WTC11 (cell line): ENCODE measurements at regions not wholly inside any gene's neighbourhood (a gene's known extent, or its start where the extent isn't known, plus 50 kb on each side); places are given as distances from the start of the nearest gene placed in this dataset.

ENCODE experiments used
- ATAC-seq: fragments of 200-7000 bp; cut with Tn5 transposase; 2 replicates; pipeline ENCODE4 v1.10.0; 2021; ENCODE audit warnings: mild to moderate bottlenecking, moderate library complexity
- CTCF ChIA-PET: fragments of 300-600 bp; sonication (Branson Sonifier 250); formaldehyde crosslinking; loops from one replicate; lab custom pipeline; 2021; ENCODE audit warnings: antibody characterized with exemption; lab: Charles Lee
- POLR2A ChIA-PET: fragments of 350-600 bp; sonication (Branson Sonifier 250); formaldehyde crosslinking; loops from one replicate; lab custom pipeline; 2021; ENCODE audit warnings: antibody characterized with exemption; lab: Charles Lee
- DNase-seq: peaks from one replicate; pipeline ENCODE4 v3.0.0; 2021; ENCODE audit warnings: low spot score
- H3K27ac Mint-ChIP-seq: 2 replicates; pipeline ENCODE4 v1.8.0; 2021; ENCODE audit warnings: mixed read lengths
- H3K27me3 Mint-ChIP-seq: 2 replicates; pipeline ENCODE4 v1.8.0; 2021; ENCODE audit warnings: low read depth, mild to moderate bottlenecking, moderate library complexity, mixed read lengths
- H3K36me3 Mint-ChIP-seq: 2 replicates; pipeline ENCODE4 v1.8.0; 2021; ENCODE audit warnings: mixed read lengths
- H3K4me1 Mint-ChIP-seq: 2 replicates; pipeline ENCODE4 v1.8.0; 2022; ENCODE audit warnings: mixed read lengths
- H3K4me3 Mint-ChIP-seq: 2 replicates; pipeline ENCODE4 v1.8.0; 2021; ENCODE audit warnings: mild to moderate bottlenecking, moderate library complexity, mixed read lengths
- H3K9me3 Mint-ChIP-seq: 2 replicates; pipeline ENCODE4 v1.8.0; 2021; ENCODE audit warnings: mixed read lengths
- CREM ChIP-seq: sonication (generic); formaldehyde crosslinking; IDR thresholded peaks from 2 replicates; pipeline ENCODE4 v1.8.1; 2022; ENCODE audit warnings: mild to moderate bottlenecking, missing genetic modification reagents, moderate library complexity
- ETV6 ChIP-seq: sonication (generic); formaldehyde crosslinking; IDR thresholded peaks from 2 replicates; pipeline ENCODE4 v1.8.1; 2022; ENCODE audit warnings: mild to moderate bottlenecking, missing genetic modification reagents
- FOXJ3 ChIP-seq: sonication (generic); formaldehyde crosslinking; IDR thresholded peaks from 2 replicates; pipeline ENCODE4 v1.9.0; 2021; ENCODE audit warnings: missing genetic modification reagents, mild to moderate bottlenecking, borderline replicate concordance
- FOXK1 ChIP-seq: sonication (generic); formaldehyde crosslinking; IDR thresholded peaks from 2 replicates; pipeline ENCODE4 v1.8.0; 2022; ENCODE audit warnings: mild to moderate bottlenecking, moderate library complexity, missing genetic modification reagents
- JUN ChIP-seq: sonication (generic); formaldehyde crosslinking; IDR thresholded peaks from 2 replicates; pipeline ENCODE4 v1.8.0; 2023; ENCODE audit warnings: mild to moderate bottlenecking, missing genetic modification reagents
- MAX ChIP-seq: sonication (generic); formaldehyde crosslinking; IDR thresholded peaks from 2 replicates; pipeline ENCODE4 v1.8.0; 2022; ENCODE audit warnings: mild to moderate bottlenecking, missing genetic modification reagents
- MLX ChIP-seq: sonication (generic); formaldehyde crosslinking; IDR thresholded peaks from 2 replicates; pipeline ENCODE4 v1.8.1; 2023; ENCODE audit warnings: mild to moderate bottlenecking, missing genetic modification reagents, moderate library complexity
- MXD4 ChIP-seq: fragments of 250-450 bp; sonication (Bioruptor Pico); IDR thresholded peaks from 2 replicates; pipeline ENCODE4 v1.8.0; 2021; ENCODE audit warnings: mild to moderate bottlenecking, moderate library complexity, borderline replicate concordance
- MYBL2 ChIP-seq: sonication (generic); formaldehyde crosslinking; IDR thresholded peaks from 2 replicates; pipeline ENCODE4 v1.8.1; 2023; ENCODE audit warnings: mild to moderate bottlenecking, moderate library complexity, missing genetic modification reagents
- NFE2L1 ChIP-seq: sonication (generic); formaldehyde crosslinking; IDR thresholded peaks from 2 replicates; pipeline ENCODE4 v1.8.1; 2023; ENCODE audit warnings: missing genetic modification reagents
- NFYB ChIP-seq: sonication (generic); formaldehyde crosslinking; conservative IDR thresholded peaks from 2 replicates; pipeline ENCODE4 v1.8.0; 2022; ENCODE audit warnings: low read depth, missing genetic modification reagents
- SMAD3 ChIP-seq: sonication (generic); formaldehyde crosslinking; IDR thresholded peaks from 2 replicates; pipeline ENCODE4 v1.8.0; 2022; ENCODE audit warnings: missing genetic modification reagents, mild to moderate bottlenecking, borderline replicate concordance
- TCF7 ChIP-seq: sonication (generic); formaldehyde crosslinking; IDR thresholded peaks from 2 replicates; pipeline ENCODE4 v1.8.0; 2022; ENCODE audit warnings: mild to moderate bottlenecking, low read depth, missing genetic modification reagents, moderate library complexity
- TEAD1 ChIP-seq: sonication (generic); formaldehyde crosslinking; IDR thresholded peaks from 2 replicates; pipeline ENCODE4 v1.8.0; 2022; ENCODE audit warnings: mild to moderate bottlenecking, missing genetic modification reagents
- ZNF121 ChIP-seq: sonication (generic); formaldehyde crosslinking; IDR thresholded peaks from 2 replicates; pipeline ENCODE4 v1.8.0; 2023; ENCODE audit warnings: missing genetic modification reagents
- ZNF138 ChIP-seq: sonication (generic); formaldehyde crosslinking; conservative IDR thresholded peaks from 2 replicates; pipeline ENCODE4 v1.8.1; 2022; ENCODE audit warnings: mild to moderate bottlenecking, moderate library complexity, missing genetic modification reagents
- ZNF416 ChIP-seq: fragments of 250-450 bp; sonication (Bioruptor Pico); IDR thresholded peaks from 2 replicates; pipeline ENCODE4 v1.9.0; 2021; ENCODE audit warnings: mild to moderate bottlenecking, inconsistent platforms
- TF ChIP-seq, protein P1 (sequence below): sonication (generic); formaldehyde crosslinking; IDR thresholded peaks from 2 replicates; pipeline ENCODE4 v1.8.1; 2023; ENCODE audit warnings: mild to moderate bottlenecking, missing genetic modification reagents
- TF ChIP-seq, protein P2 (sequence below): sonication (generic); formaldehyde crosslinking; IDR thresholded peaks from 2 replicates; pipeline ENCODE4 v1.8.0; 2022; ENCODE audit warnings: mild to moderate bottlenecking, missing genetic modification reagents
- TF ChIP-seq, protein P3 (sequence below): sonication (generic); formaldehyde crosslinking; conservative IDR thresholded peaks from 2 replicates; pipeline ENCODE4 v1.8.1; 2023; ENCODE audit warnings: mild to moderate bottlenecking, low read depth, missing genetic modification reagents, moderate library complexity
- TF ChIP-seq, protein P4 (sequence below): fragments of 250-450 bp; sonication (Bioruptor Pico); IDR thresholded peaks from 2 replicates; pipeline ENCODE4 v1.9.0; 2021; ENCODE audit warnings: mild to moderate bottlenecking
- TF ChIP-seq, protein P5 (sequence below): sonication (generic); formaldehyde crosslinking; IDR thresholded peaks from 2 replicates; pipeline ENCODE4 v1.8.0; 2023; ENCODE audit warnings: mild to moderate bottlenecking, missing genetic modification reagents

- TF ChIP-seq, protein P1, sequence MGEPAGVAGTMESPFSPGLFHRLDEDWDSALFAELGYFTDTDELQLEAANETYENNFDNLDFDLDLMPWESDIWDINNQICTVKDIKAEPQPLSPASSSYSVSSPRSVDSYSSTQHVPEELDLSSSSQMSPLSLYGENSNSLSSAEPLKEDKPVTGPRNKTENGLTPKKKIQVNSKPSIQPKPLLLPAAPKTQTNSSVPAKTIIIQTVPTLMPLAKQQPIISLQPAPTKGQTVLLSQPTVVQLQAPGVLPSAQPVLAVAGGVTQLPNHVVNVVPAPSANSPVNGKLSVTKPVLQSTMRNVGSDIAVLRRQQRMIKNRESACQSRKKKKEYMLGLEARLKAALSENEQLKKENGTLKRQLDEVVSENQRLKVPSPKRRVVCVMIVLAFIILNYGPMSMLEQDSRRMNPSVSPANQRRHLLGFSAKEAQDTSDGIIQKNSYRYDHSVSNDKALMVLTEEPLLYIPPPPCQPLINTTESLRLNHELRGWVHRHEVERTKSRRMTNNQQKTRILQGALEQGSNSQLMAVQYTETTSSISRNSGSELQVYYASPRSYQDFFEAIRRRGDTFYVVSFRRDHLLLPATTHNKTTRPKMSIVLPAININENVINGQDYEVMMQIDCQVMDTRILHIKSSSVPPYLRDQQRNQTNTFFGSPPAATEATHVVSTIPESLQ (CRISPR knock-in tag) = no peak
- TF ChIP-seq, protein P2, sequence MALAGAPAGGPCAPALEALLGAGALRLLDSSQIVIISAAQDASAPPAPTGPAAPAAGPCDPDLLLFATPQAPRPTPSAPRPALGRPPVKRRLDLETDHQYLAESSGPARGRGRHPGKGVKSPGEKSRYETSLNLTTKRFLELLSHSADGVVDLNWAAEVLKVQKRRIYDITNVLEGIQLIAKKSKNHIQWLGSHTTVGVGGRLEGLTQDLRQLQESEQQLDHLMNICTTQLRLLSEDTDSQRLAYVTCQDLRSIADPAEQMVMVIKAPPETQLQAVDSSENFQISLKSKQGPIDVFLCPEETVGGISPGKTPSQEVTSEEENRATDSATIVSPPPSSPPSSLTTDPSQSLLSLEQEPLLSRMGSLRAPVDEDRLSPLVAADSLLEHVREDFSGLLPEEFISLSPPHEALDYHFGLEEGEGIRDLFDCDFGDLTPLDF (CRISPR knock-in tag) = no peak
- TF ChIP-seq, protein P3, sequence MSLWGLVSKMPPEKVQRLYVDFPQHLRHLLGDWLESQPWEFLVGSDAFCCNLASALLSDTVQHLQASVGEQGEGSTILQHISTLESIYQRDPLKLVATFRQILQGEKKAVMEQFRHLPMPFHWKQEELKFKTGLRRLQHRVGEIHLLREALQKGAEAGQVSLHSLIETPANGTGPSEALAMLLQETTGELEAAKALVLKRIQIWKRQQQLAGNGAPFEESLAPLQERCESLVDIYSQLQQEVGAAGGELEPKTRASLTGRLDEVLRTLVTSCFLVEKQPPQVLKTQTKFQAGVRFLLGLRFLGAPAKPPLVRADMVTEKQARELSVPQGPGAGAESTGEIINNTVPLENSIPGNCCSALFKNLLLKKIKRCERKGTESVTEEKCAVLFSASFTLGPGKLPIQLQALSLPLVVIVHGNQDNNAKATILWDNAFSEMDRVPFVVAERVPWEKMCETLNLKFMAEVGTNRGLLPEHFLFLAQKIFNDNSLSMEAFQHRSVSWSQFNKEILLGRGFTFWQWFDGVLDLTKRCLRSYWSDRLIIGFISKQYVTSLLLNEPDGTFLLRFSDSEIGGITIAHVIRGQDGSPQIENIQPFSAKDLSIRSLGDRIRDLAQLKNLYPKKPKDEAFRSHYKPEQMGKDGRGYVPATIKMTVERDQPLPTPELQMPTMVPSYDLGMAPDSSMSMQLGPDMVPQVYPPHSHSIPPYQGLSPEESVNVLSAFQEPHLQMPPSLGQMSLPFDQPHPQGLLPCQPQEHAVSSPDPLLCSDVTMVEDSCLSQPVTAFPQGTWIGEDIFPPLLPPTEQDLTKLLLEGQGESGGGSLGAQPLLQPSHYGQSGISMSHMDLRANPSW (CRISPR knock-in tag) = no peak
- TF ChIP-seq NFYB (no peak), ZNF138 (CRISPR knock-in tag) (no peak), MAX (CRISPR knock-in tag) (no peak), ZNF416 (no peak), ETV6 (CRISPR knock-in tag) (no peak), CREM (CRISPR knock-in tag) (no peak)
- TF ChIP-seq, protein P4, sequence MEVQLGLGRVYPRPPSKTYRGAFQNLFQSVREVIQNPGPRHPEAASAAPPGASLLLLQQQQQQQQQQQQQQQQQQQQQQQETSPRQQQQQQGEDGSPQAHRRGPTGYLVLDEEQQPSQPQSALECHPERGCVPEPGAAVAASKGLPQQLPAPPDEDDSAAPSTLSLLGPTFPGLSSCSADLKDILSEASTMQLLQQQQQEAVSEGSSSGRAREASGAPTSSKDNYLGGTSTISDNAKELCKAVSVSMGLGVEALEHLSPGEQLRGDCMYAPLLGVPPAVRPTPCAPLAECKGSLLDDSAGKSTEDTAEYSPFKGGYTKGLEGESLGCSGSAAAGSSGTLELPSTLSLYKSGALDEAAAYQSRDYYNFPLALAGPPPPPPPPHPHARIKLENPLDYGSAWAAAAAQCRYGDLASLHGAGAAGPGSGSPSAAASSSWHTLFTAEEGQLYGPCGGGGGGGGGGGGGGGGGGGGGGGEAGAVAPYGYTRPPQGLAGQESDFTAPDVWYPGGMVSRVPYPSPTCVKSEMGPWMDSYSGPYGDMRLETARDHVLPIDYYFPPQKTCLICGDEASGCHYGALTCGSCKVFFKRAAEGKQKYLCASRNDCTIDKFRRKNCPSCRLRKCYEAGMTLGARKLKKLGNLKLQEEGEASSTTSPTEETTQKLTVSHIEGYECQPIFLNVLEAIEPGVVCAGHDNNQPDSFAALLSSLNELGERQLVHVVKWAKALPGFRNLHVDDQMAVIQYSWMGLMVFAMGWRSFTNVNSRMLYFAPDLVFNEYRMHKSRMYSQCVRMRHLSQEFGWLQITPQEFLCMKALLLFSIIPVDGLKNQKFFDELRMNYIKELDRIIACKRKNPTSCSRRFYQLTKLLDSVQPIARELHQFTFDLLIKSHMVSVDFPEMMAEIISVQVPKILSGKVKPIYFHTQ (CRISPR knock-in tag) = no peak
These were observed 479.1 kb upstream of the SLIT2 start (continued) for GRCh38 chr4:19772581-19772980.

- ChIA-PET CTCF (no interaction called here), POLR2A (no interaction called here)
- Mint-ChIP-seq H3K4me1 (peaks cover 3% of the 10 kb centered on the region; the same call in 1 of the 2 replicates), H3K27ac (no peak overlapping the region), H3K27me3 (no peaks in the 10 kb centered on the region), H3K4me3 (no peak overlapping the region), H3K9me3 (peaks cover 3% of the 10 kb centered on the region), H3K36me3 (no peaks in the 10 kb centered on the region)
- ATAC-seq = no peak
- no peak for TF ChIP-seq TCF7
- no peak for TF ChIP-seq FOXK1 (CRISPR knock-in tag)
- no peak for TF ChIP-seq CREM (CRISPR knock-in tag)
- DNase-seq = no peak
These were observed 495.0 kb upstream of the SLIT2 start for GRCh38 chr4:19756661-19757060.

DNA sequence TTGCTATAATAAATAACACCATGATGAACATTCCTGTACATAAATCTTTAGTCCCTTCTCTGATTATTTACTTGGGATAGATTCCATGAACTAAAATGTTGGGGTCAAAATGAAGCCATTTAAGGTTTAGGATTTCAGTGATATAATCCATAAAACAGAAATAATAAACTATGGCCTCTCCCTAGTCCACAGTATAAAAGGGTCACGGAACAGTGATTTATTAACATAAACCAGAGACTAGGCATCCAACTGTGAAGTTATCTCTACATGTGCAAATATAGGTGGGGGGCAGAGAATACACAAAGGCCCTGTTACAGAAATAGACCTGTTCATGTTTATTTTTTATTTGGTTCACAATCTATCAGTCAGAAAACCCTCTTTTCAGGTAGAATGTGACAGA is 499.1 kb upstream of the SLIT2 start:
- Mint-ChIP-seq H3K27ac (no peak overlapping the region), H3K4me1 (no peaks in the 10 kb centered on the region)
- TF ChIP-seq MXD4 (CRISPR knock-in tag) (no peak), TEAD1 (CRISPR knock-in tag) (no peak), FOXJ3 (no peak), JUN (CRISPR knock-in tag) (no peak), ZNF121 (CRISPR knock-in tag) (no peak), MYBL2 (no peak), MLX (no peak), SMAD3 (CRISPR knock-in tag) (no peak), NFE2L1 (CRISPR knock-in tag) (no peak)
- TF ChIP-seq, protein P5, sequence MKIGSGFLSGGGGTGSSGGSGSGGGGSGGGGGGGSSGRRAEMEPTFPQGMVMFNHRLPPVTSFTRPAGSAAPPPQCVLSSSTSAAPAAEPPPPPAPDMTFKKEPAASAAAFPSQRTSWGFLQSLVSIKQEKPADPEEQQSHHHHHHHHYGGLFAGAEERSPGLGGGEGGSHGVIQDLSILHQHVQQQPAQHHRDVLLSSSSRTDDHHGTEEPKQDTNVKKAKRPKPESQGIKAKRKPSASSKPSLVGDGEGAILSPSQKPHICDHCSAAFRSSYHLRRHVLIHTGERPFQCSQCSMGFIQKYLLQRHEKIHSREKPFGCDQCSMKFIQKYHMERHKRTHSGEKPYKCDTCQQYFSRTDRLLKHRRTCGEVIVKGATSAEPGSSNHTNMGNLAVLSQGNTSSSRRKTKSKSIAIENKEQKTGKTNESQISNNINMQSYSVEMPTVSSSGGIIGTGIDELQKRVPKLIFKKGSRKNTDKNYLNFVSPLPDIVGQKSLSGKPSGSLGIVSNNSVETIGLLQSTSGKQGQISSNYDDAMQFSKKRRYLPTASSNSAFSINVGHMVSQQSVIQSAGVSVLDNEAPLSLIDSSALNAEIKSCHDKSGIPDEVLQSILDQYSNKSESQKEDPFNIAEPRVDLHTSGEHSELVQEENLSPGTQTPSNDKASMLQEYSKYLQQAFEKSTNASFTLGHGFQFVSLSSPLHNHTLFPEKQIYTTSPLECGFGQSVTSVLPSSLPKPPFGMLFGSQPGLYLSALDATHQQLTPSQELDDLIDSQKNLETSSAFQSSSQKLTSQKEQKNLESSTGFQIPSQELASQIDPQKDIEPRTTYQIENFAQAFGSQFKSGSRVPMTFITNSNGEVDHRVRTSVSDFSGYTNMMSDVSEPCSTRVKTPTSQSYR (CRISPR knock-in tag) = no peak

More for the DNA sequence above, 499.1 kb upstream of the SLIT2 start:
- DNase-seq (no peak), ATAC-seq (no peak)
- H3K27me3 Mint-ChIP-seq = no peaks in the 10 kb centered on the region
- no peak overlapping the region for H3K4me3 Mint-ChIP-seq
- H3K9me3 Mint-ChIP-seq = no peaks in the 10 kb centered on the region
- CTCF ChIA-PET = no interaction called here
- no peaks in the 10 kb centered on the region for H3K36me3 Mint-ChIP-seq
- POLR2A ChIA-PET = no interaction called here
